Common myeloid progenitor, CD34-positive (primary cell): ENCODE measurements at regions not wholly inside any gene's neighbourhood (a gene's known extent, or its start where the extent isn't known, plus 50 kb on each side); places are given as distances from the start of the nearest gene placed in this dataset.

ENCODE experiments used
- CTCF ChIA-PET: fragments of 350-600 bp; sonication (Branson Sonifier 250); formaldehyde crosslinking; loops from one replicate; lab custom pipeline; 2021; ENCODE audit warnings: antibody characterized with exemption; lab: Charles Lee
- POLR2A ChIA-PET: fragments of 350-600 bp; sonication (Branson Sonifier 250); formaldehyde crosslinking; loops from one replicate; lab custom pipeline; 2021; ENCODE audit warnings: antibody characterized with exemption; lab: Charles Lee
- DNase-seq, 3 donors: peaks; one replicate each; pipeline versions ENCODE4 v3.0.0 to v3.0.0-alpha.2; 2013
- H3K27ac ChIP-seq, 2 experiments: 1 replicate in 1 of 2; 2 replicates in 1 of 2; pipeline ENCODE4 v1.7.0; 2013; ENCODE audit warnings: inconsistent platforms in 2 of 2, low read length in 2 of 2, mild to moderate bottlenecking in 2 of 2, low read depth in 1 of 2, moderate library complexity in 1 of 2; ENCODE audit not compliant: severe bottlenecking in 2 of 2, insufficient read depth in 1 of 2, poor library complexity in 1 of 2
- H3K27me3 ChIP-seq, 5 experiments: replicated peaks in 2 of 5; 1 replicate in 3 of 5; 2 replicates in 2 of 5; pipeline versions ENCODE4 v1.6.1 to v1.7.0; 2013; ENCODE audit warnings: low read length in 4 of 5, mild to moderate bottlenecking in 2 of 5, moderate library complexity in 2 of 5, inconsistent platforms in 1 of 5; ENCODE audit not compliant: insufficient read depth in 5 of 5, control insufficient read depth in 4 of 5
- H3K36me3 ChIP-seq, 4 experiments: 1 replicate in 2 of 4; 2 replicates in 2 of 4; pipeline versions ENCODE4 v1.6.1 to v1.7.0; 2013; ENCODE audit warnings: low read length in 3 of 4, control low read depth in 1 of 4, mild to moderate bottlenecking in 1 of 4; ENCODE audit not compliant: control insufficient read depth in 4 of 4, insufficient read depth in 4 of 4
- H3K4me1 ChIP-seq, 4 experiments: 1 replicate in 3 of 4; 2 replicates in 1 of 4; pipeline versions ENCODE4 v1.6.1 to v1.7.1; 2013; ENCODE audit warnings: low read length in 3 of 4, mild to moderate bottlenecking in 3 of 4, control low read depth in 1 of 4, inconsistent platforms in 1 of 4, moderate library complexity in 1 of 4; ENCODE audit not compliant: control insufficient read depth in 4 of 4, insufficient read depth in 4 of 4; ENCODE audit errors: control extremely low read depth in 1 of 4
- H3K4me3 ChIP-seq, 7 experiments: 1 replicate in 4 of 7; 2 replicates in 3 of 7; pipeline versions ENCODE4 v1.5.1 to v1.7.0; 2013; ENCODE audit warnings: mild to moderate bottlenecking in 7 of 7, low read length in 6 of 7, moderate library complexity in 6 of 7, inconsistent platforms in 2 of 7, low read depth in 2 of 7, control low read depth in 1 of 7; ENCODE audit not compliant: insufficient read depth in 4 of 7, control insufficient read depth in 1 of 7; ENCODE audit errors: extremely low read depth in 1 of 7
- H3K9me3 ChIP-seq, 5 experiments: 1 replicate in 4 of 5; 2 replicates in 1 of 5; pipeline versions ENCODE4 v1.6.1 to v1.7.1; 2013; ENCODE audit warnings: low read length in 4 of 5, mild to moderate bottlenecking in 2 of 5, inconsistent platforms in 1 of 5, low read depth in 1 of 5, moderate library complexity in 1 of 5; ENCODE audit not compliant: control insufficient read depth in 4 of 5, insufficient read depth in 2 of 5; ENCODE audit errors: control extremely low read depth in 1 of 5
- WGBS: methylation state at CpG from one replicate; pipeline ENCODE4 v1.1.5; 2013; ENCODE audit not compliant: insufficient coverage; 5-methylcytosine and 5-hydroxymethylcytosine counted together

GRCh38 chr1:192951691-192952460 is 107.3 kb downstream of the UCHL5 start:
- H3K4me3 ChIP-seq, result no peak overlapping the region
- 94% methylated on average over 3 of the region's 6 CpGs for WGBS

GRCh38 chr1:192952646-192953045 is 106.5 kb downstream of the UCHL5 start:
- CTCF ChIA-PET, result interaction anchor here (1.2 kb wide), 1 partner anchor 67 kb away, joined by 3 read pairs; no protein-coding TSS in a partner anchor
- 85% methylated on average over 2 of the region's 2 CpGs for WGBS

More at GRCh38 chr1:192951691-192952460, 107.3 kb downstream of the UCHL5 start:
- POLR2A ChIA-PET, result no interaction called here
- H3K27ac ChIP-seq, result no peak overlapping the region
- H3K36me3 ChIP-seq, result no peaks in the 10 kb centered on the region
- CTCF ChIA-PET, result interaction anchor here (0.9 to 1.2 kb wide), 3 partner anchors 12 to 142 kb away, joined by 3 read pairs; no protein-coding TSS in a partner anchor
- H3K27me3 ChIP-seq, result no peaks in the 10 kb centered on the region
- H3K9me3 ChIP-seq, result no peaks in the 10 kb centered on the region
- peak in 2 of 3 donors; percentile 55 to 61 for DNase-seq
- H3K4me1 ChIP-seq, result no peaks in the 10 kb centered on the region

GRCh38 chr1:192954705-192955265 is 104.4 kb downstream of the UCHL5 start:
- DNase-seq, result peak in 1 of 3 donors; percentile 26
- ChIA-PET POLR2A (no interaction called here), CTCF (no interaction called here)
- Histone ChIP-seq H3K4me1 (no peaks in the 10 kb centered on the region), H3K27me3 (no peaks in the 10 kb centered on the region), H3K9me3 (no peaks in the 10 kb centered on the region), H3K36me3 (no peaks in the 10 kb centered on the region), H3K4me3 (no peak overlapping the region), H3K27ac (no peak overlapping the region)
- WGBS, result 95% methylated on average over 6 of the region's 7 CpGs

More at GRCh38 chr1:192952646-192953045, 106.5 kb downstream of the UCHL5 start:
- Histone ChIP-seq H3K4me1 (no peaks in the 10 kb centered on the region), H3K27ac (no peak overlapping the region), H3K27me3 (no peaks in the 10 kb centered on the region), H3K4me3 (no peak overlapping the region), H3K9me3 (no peaks in the 10 kb centered on the region), H3K36me3 (no peaks in the 10 kb centered on the region)
- DNase-seq, result no peak
- POLR2A ChIA-PET, result no interaction called here

GRCh38 chr1:192958350-192958749 is 100.8 kb downstream of the UCHL5 start:
- DNase-seq, result no peak
- no peak overlapping the region for H3K27ac ChIP-seq
- no peaks in the 10 kb centered on the region for H3K27me3 ChIP-seq
- H3K9me3 ChIP-seq, result no peaks in the 10 kb centered on the region
- ChIA-PET POLR2A (no interaction called here), CTCF (no interaction called here)
- no peaks in the 10 kb centered on the region for H3K36me3 ChIP-seq
- no peak overlapping the region for H3K4me3 ChIP-seq
- H3K4me1 ChIP-seq, result no peaks in the 10 kb centered on the region

GRCh38 chr1:192958871-192959270 is 100.3 kb downstream of the UCHL5 start:
- Histone ChIP-seq H3K27ac (no peak overlapping the region), H3K4me1 (no peaks in the 10 kb centered on the region), H3K36me3 (no peaks in the 10 kb centered on the region), H3K27me3 (no peaks in the 10 kb centered on the region), H3K9me3 (no peaks in the 10 kb centered on the region), H3K4me3 (no peak overlapping the region)
- CTCF ChIA-PET, result no interaction called here
- DNase-seq, result no peak
- POLR2A ChIA-PET, result no interaction called here

- Histone ChIP-seq H3K36me3 (no peaks in the 10 kb centered on the region), H3K4me3 (no peak overlapping the region), H3K27me3 (no peaks in the 10 kb centered on the region), H3K9me3 (peaks cover 0 to 1% (median 0%) of the 10 kb centered on the region in 5 experiments), H3K4me1 (no peaks in the 10 kb centered on the region), H3K27ac (no peak overlapping the region)
- ChIA-PET POLR2A (no interaction called here), CTCF (no interaction called here)
- DNase-seq, result no peak
Observed at GRCh38 chr1:192959657-192960186, 99.4 kb downstream of the UCHL5 start.
